WTC11 (cell line): ENCODE measurements at regions not wholly inside any gene's neighbourhood (a gene's known extent, or its start where the extent isn't known, plus 50 kb on each side); places are given as distances from the start of the nearest gene placed in this dataset.

Experiments used
- ATAC-seq: fragments of 200-7000 bp; cut with Tn5 transposase; 2 replicates; pipeline ENCODE4 v1.10.0; 2021; ENCODE audit warnings: mild to moderate bottlenecking, moderate library complexity
- CTCF ChIA-PET: fragments of 300-600 bp; sonication (Branson Sonifier 250); formaldehyde crosslinking; loops from one replicate; lab custom pipeline; 2021; ENCODE audit warnings: antibody characterized with exemption; lab: Charles Lee
- POLR2A ChIA-PET: fragments of 350-600 bp; sonication (Branson Sonifier 250); formaldehyde crosslinking; loops from one replicate; lab custom pipeline; 2021; ENCODE audit warnings: antibody characterized with exemption; lab: Charles Lee
- DNase-seq: peaks from one replicate; pipeline ENCODE4 v3.0.0; 2021; ENCODE audit warnings: low spot score
- H3K27ac Mint-ChIP-seq: 2 replicates; pipeline ENCODE4 v1.8.0; 2021; ENCODE audit warnings: mixed read lengths
- H3K27me3 Mint-ChIP-seq: 2 replicates; pipeline ENCODE4 v1.8.0; 2021; ENCODE audit warnings: low read depth, mild to moderate bottlenecking, moderate library complexity, mixed read lengths
- H3K36me3 Mint-ChIP-seq: 2 replicates; pipeline ENCODE4 v1.8.0; 2021; ENCODE audit warnings: mixed read lengths
- H3K4me1 Mint-ChIP-seq: 2 replicates; pipeline ENCODE4 v1.8.0; 2022; ENCODE audit warnings: mixed read lengths
- H3K4me3 Mint-ChIP-seq: 2 replicates; pipeline ENCODE4 v1.8.0; 2021; ENCODE audit warnings: mild to moderate bottlenecking, moderate library complexity, mixed read lengths
- H3K9me3 Mint-ChIP-seq: 2 replicates; pipeline ENCODE4 v1.8.0; 2021; ENCODE audit warnings: mixed read lengths
- CREM ChIP-seq: sonication (generic); formaldehyde crosslinking; IDR thresholded peaks from 2 replicates; pipeline ENCODE4 v1.8.1; 2022; ENCODE audit warnings: mild to moderate bottlenecking, missing genetic modification reagents, moderate library complexity
- HMGA2 ChIP-seq: fragments of 250-450 bp; sonication (Bioruptor Pico); IDR thresholded peaks from 2 replicates; pipeline ENCODE4 v1.4.0; 2021; ENCODE audit warnings: mild to moderate bottlenecking, moderate library complexity
- IRF2 ChIP-seq: sonication (generic); formaldehyde crosslinking; IDR thresholded peaks from 2 replicates; pipeline ENCODE4 v1.8.0; 2022; ENCODE audit warnings: low read depth, missing genetic modification reagents, borderline replicate concordance
- NR2C2 ChIP-seq: sonication (generic); formaldehyde crosslinking; IDR thresholded peaks from 2 replicates; pipeline ENCODE4 v1.8.0; 2022; ENCODE audit warnings: mild to moderate bottlenecking, missing genetic modification reagents
- SMAD4 ChIP-seq: sonication (generic); formaldehyde crosslinking; IDR thresholded peaks from 2 replicates; pipeline ENCODE4 v1.8.0; 2022; ENCODE audit warnings: mild to moderate bottlenecking, missing genetic modification reagents
- SP1 ChIP-seq: sonication (generic); formaldehyde crosslinking; conservative IDR thresholded peaks from 2 replicates; pipeline ENCODE4 v1.8.1; 2022; ENCODE audit warnings: missing genetic modification reagents
- TEAD4 ChIP-seq: sonication (generic); formaldehyde crosslinking; IDR thresholded peaks from 2 replicates; pipeline ENCODE4 v1.8.0; 2022; ENCODE audit warnings: mild to moderate bottlenecking, missing genetic modification reagents
- ZBTB21 ChIP-seq: sonication (generic); formaldehyde crosslinking; IDR thresholded peaks from 2 replicates; pipeline ENCODE4 v1.8.1; 2023; ENCODE audit warnings: mild to moderate bottlenecking, missing genetic modification reagents, borderline replicate concordance
- ZNF138 ChIP-seq: sonication (generic); formaldehyde crosslinking; conservative IDR thresholded peaks from 2 replicates; pipeline ENCODE4 v1.8.1; 2022; ENCODE audit warnings: mild to moderate bottlenecking, moderate library complexity, missing genetic modification reagents
- ZNF416 ChIP-seq: fragments of 250-450 bp; sonication (Bioruptor Pico); IDR thresholded peaks from 2 replicates; pipeline ENCODE4 v1.9.0; 2021; ENCODE audit warnings: mild to moderate bottlenecking, inconsistent platforms
- TF ChIP-seq, protein P1 (sequence below): sonication (generic); formaldehyde crosslinking; conservative IDR thresholded peaks from 2 replicates; pipeline ENCODE4 v1.8.1; 2023; ENCODE audit warnings: mild to moderate bottlenecking, low read depth, missing genetic modification reagents, moderate library complexity
- TF ChIP-seq, protein P2 (sequence below): sonication (generic); formaldehyde crosslinking; IDR thresholded peaks from 2 replicates; pipeline ENCODE4 v1.8.1; 2022; ENCODE audit warnings: missing genetic modification reagents, borderline replicate concordance
- TF ChIP-seq, protein P3 (sequence below): sonication (generic); formaldehyde crosslinking; IDR thresholded peaks from 2 replicates; pipeline ENCODE4 v1.8.1; 2022; ENCODE audit warnings: mild to moderate bottlenecking, moderate library complexity, missing genetic modification reagents
- TF ChIP-seq, protein P4 (sequence below): sonication (generic); formaldehyde crosslinking; IDR thresholded peaks from 2 replicates; pipeline ENCODE4 v1.8.1; 2022; ENCODE audit warnings: low read depth, mild to moderate bottlenecking, moderate library complexity, missing genetic modification reagents, borderline replicate concordance
- TF ChIP-seq, protein P5 (sequence below): fragments of 250-450 bp; sonication (Bioruptor Pico); conservative IDR thresholded peaks from 2 replicates; pipeline ENCODE4 v1.9.0; 2021; ENCODE audit warnings: mild to moderate bottlenecking
- TF ChIP-seq, protein P6 (sequence below): sonication (generic); formaldehyde crosslinking; IDR thresholded peaks from 2 replicates; pipeline ENCODE4 v1.8.0; 2023; ENCODE audit warnings: missing genetic modification reagents
- TF ChIP-seq, protein P7 (sequence below): sonication (generic); formaldehyde crosslinking; IDR thresholded peaks from 2 replicates; pipeline ENCODE4 v1.8.0; 2022; ENCODE audit warnings: mild to moderate bottlenecking, missing genetic modification reagents

DNA sequence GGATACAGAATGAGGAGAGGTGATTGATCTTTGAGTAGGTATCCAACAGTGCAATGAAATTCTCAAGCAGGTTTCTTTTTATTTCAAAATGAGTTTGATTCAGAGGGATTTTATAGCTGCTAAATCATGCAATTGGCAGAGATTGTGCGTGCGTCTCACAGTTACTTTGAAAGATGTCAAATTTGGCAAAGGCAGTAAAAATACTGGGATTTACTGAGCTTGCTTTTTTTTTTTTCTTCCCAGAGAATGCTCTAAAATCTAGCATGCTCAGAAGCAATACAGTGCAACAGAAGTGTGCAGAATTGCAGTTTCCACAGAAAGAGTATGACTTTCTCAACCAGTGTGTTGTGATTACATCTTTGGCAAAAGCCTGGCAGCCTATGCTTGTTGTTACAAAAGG lies 410.7 kb upstream of the GOT2 start:
- DNase-seq: no peak
- no peaks in the 10 kb centered on the region for H3K27me3 Mint-ChIP-seq
- TF ChIP-seq, protein P1, sequence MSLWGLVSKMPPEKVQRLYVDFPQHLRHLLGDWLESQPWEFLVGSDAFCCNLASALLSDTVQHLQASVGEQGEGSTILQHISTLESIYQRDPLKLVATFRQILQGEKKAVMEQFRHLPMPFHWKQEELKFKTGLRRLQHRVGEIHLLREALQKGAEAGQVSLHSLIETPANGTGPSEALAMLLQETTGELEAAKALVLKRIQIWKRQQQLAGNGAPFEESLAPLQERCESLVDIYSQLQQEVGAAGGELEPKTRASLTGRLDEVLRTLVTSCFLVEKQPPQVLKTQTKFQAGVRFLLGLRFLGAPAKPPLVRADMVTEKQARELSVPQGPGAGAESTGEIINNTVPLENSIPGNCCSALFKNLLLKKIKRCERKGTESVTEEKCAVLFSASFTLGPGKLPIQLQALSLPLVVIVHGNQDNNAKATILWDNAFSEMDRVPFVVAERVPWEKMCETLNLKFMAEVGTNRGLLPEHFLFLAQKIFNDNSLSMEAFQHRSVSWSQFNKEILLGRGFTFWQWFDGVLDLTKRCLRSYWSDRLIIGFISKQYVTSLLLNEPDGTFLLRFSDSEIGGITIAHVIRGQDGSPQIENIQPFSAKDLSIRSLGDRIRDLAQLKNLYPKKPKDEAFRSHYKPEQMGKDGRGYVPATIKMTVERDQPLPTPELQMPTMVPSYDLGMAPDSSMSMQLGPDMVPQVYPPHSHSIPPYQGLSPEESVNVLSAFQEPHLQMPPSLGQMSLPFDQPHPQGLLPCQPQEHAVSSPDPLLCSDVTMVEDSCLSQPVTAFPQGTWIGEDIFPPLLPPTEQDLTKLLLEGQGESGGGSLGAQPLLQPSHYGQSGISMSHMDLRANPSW (CRISPR knock-in tag): no peak
- TF ChIP-seq, protein P2, sequence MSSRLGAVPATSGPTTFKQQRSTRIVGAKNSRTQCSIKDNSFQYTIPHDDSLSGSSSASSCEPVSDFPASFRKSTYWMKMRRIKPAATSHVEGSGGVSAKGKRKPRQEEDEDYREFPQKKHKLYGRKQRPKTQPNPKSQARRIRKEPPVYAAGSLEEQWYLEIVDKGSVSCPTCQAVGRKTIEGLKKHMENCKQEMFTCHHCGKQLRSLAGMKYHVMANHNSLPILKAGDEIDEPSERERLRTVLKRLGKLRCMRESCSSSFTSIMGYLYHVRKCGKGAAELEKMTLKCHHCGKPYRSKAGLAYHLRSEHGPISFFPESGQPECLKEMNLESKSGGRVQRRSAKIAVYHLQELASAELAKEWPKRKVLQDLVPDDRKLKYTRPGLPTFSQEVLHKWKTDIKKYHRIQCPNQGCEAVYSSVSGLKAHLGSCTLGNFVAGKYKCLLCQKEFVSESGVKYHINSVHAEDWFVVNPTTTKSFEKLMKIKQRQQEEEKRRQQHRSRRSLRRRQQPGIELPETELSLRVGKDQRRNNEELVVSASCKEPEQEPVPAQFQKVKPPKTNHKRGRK (CRISPR knock-in tag): no peak
- TF ChIP-seq ZNF416: no peak
- TF ChIP-seq, protein P3, sequence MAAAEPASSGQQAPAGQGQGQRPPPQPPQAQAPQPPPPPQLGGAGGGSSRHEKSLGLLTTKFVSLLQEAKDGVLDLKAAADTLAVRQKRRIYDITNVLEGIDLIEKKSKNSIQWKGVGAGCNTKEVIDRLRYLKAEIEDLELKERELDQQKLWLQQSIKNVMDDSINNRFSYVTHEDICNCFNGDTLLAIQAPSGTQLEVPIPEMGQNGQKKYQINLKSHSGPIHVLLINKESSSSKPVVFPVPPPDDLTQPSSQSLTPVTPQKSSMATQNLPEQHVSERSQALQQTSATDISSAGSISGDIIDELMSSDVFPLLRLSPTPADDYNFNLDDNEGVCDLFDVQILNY (CRISPR knock-in tag): no peak
- TF ChIP-seq, protein P4, sequence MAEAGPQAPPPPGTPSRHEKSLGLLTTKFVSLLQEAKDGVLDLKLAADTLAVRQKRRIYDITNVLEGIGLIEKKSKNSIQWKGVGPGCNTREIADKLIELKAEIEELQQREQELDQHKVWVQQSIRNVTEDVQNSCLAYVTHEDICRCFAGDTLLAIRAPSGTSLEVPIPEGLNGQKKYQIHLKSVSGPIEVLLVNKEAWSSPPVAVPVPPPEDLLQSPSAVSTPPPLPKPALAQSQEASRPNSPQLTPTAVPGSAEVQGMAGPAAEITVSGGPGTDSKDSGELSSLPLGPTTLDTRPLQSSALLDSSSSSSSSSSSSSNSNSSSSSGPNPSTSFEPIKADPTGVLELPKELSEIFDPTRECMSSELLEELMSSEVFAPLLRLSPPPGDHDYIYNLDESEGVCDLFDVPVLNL (CRISPR knock-in tag): no peak
- TF ChIP-seq NR2C2 (CRISPR knock-in tag): no peak
- no peak for TF ChIP-seq IRF2 (CRISPR knock-in tag)
- TF ChIP-seq, protein P5, sequence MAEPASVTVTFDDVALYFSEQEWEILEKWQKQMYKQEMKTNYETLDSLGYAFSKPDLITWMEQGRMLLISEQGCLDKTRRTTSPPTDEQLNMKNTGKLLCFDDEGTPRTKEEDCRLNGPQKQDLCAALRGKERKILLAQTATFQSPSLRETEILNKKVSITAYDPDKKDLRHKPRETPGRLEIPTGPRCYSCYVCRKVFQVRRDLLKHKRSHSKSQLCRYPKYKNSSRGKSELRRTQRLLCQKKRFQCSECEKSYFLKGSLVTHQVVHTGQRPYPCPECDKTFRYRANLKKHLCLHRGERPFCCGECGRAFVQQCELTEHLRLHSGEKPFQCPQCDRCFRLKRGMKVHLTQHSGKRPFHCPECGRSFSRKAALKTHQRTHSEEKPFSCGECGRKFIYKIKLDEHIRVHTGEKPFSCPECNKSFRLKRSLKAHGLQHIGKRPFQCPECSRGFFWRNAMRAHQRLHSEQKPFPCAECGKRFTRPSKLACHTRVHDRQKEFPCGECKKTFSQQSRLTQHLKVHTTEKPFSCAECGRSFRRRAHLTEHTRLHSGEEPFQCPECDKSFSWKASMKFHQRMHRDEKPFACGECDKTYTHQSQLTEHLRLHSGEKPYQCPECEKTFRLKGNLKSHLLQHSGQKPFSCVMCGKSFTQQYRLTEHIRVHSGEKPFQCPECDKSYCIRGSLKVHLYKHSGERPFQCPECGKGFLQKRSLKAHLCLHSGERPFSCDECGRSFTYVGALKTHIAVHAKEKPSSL: no peak
- TF ChIP-seq HMGA2 (CRISPR knock-in tag): no peak
- TF ChIP-seq, protein P6, sequence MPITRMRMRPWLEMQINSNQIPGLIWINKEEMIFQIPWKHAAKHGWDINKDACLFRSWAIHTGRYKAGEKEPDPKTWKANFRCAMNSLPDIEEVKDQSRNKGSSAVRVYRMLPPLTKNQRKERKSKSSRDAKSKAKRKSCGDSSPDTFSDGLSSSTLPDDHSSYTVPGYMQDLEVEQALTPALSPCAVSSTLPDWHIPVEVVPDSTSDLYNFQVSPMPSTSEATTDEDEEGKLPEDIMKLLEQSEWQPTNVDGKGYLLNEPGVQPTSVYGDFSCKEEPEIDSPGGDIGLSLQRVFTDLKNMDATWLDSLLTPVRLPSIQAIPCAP: no peak
- TF ChIP-seq CREM (CRISPR knock-in tag): no peak
- no peak for TF ChIP-seq SMAD4 (CRISPR knock-in tag)
- TF ChIP-seq, all 79 proteins: peak for 0
- ChIA-PET CTCF (interaction anchor here (1.1 to 1.7 kb wide), 2 partner anchors 48 to 330 kb away, joined by 3 read pairs; no protein-coding TSS in a partner anchor), POLR2A (no interaction called here)
- ATAC-seq: no peak
- 0 out of 2 replicates have a peak, but pooled peaks cover 3% of the 10 kb centered on the region for H3K4me1 Mint-ChIP-seq
- H3K4me3 Mint-ChIP-seq: no peak overlapping the region
- 0 out of 2 replicates have a peak, but pooled peaks cover 3% of the 10 kb centered on the region for H3K9me3 Mint-ChIP-seq
- H3K27ac Mint-ChIP-seq: no peak overlapping the region
- H3K36me3 Mint-ChIP-seq: no peaks in the 10 kb centered on the region

DNA sequence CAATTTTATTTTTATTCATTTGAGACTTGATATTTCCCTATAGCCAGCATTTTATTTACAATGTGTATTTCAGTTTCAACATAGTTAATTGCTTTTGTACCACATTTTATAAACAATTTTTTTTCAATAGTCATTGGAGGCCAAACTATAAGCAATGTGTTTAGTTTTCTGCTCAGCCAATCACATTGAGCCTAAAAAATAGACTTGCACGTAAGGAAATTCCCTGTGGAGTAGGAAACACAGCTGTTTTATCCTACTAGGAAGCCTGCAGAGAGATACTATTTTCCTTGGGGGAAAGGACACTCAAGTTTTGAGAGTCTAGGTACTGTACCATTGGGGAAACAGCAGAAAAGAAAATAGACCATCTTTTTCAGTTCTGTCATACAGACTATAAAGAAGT lies 410.2 kb upstream of the GOT2 start:
- ChIA-PET POLR2A (no interaction called here), CTCF (interaction anchor here (1.7 kb wide), 1 partner anchor 330 kb away, joined by 3 read pairs; no protein-coding TSS in a partner anchor)
- no peak for DNase-seq
- no peak overlapping the region for H3K27ac Mint-ChIP-seq
- no peaks in the 10 kb centered on the region for H3K36me3 Mint-ChIP-seq
- TF ChIP-seq, protein P7, sequence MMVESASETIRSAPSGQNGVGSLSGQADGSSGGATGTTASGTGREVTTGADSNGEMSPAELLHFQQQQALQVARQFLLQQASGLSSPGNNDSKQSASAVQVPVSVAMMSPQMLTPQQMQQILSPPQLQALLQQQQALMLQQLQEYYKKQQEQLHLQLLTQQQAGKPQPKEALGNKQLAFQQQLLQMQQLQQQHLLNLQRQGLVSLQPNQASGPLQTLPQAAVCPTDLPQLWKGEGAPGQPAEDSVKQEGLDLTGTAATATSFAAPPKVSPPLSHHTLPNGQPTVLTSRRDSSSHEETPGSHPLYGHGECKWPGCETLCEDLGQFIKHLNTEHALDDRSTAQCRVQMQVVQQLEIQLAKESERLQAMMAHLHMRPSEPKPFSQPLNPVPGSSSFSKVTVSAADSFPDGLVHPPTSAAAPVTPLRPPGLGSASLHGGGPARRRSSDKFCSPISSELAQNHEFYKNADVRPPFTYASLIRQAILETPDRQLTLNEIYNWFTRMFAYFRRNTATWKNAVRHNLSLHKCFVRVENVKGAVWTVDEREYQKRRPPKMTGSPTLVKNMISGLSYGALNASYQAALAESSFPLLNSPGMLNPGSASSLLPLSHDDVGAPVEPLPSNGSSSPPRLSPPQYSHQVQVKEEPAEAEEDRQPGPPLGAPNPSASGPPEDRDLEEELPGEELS (CRISPR knock-in tag): no peak
- TF ChIP-seq SP1 (no peak), TEAD4 (CRISPR knock-in tag) (no peak), ZNF138 (no peak), ZBTB21 (CRISPR knock-in tag) (no peak)
- 0 out of 2 replicates have a peak, but pooled peaks cover 3% of the 10 kb centered on the region for H3K4me1 Mint-ChIP-seq
- no peaks in the 10 kb centered on the region for H3K27me3 Mint-ChIP-seq
- no peak overlapping the region for H3K4me3 Mint-ChIP-seq
- ATAC-seq: no peak
- 0 out of 2 replicates have a peak, but pooled peaks cover 3% of the 10 kb centered on the region for H3K9me3 Mint-ChIP-seq
